ENCODE measurements at regions not wholly inside any gene's neighbourhood (a gene's known extent, or its start where the extent isn't known, plus 50 kb on each side); places are given as distances from the start of the nearest gene placed in this dataset.

- TF ChIP-seq CTCF (IDR thresholded peaks at IDR 0.05; ENCODE audit: unreplicated experiment) = no peak
- Mint-ChIP-seq H3K4me1 (ENCODE audit: insufficient read depth, unreplicated experiment) (peaks cover 5% of the 10 kb centered on the region), H3K27me3 (ENCODE audit: insufficient read depth, unreplicated experiment) (no peaks in the 10 kb centered on the region), H3K4me3 (ENCODE audit: unreplicated experiment) (no peak overlapping the region), H3K36me3 (ENCODE audit: insufficient read depth, unreplicated experiment) (no peaks in the 10 kb centered on the region), H3K27ac (ENCODE audit: low read depth, unreplicated experiment) (no peak overlapping the region), H3K9me3 (ENCODE audit: unreplicated experiment) (no peaks in the 10 kb centered on the region)
- ChIA-PET POLR2A (no interaction called here), CTCF (interaction anchor here (0.6 kb wide), 1 partner anchor 118 kb away, joined by 4 read pairs; no protein-coding TSS in a partner anchor)
- BruUV-seq (replicated peaks) = no TSS peak
- DNase-seq (ENCODE audit: unreplicated experiment) = no peak
- intact Hi-C loops (cut with micrococcal nuclease) = loop anchor here (10.0 kb wide), 1 partner anchor 632 kb away; no protein-coding TSS in a partner anchor
Measured at GRCh38 chr11:109326781-109327180, 95.2 kb upstream of the C11orf87 start.

- H3K27ac Mint-ChIP-seq (ENCODE audit: low read depth, unreplicated experiment) = no peak overlapping the region
- ChIA-PET CTCF (interaction anchor here (0.7 kb wide), 1 partner anchor 77 kb away, joined by 3 read pairs; no protein-coding TSS in a partner anchor), POLR2A (interaction anchor here (0.9 to 2.3 kb wide), 3 partner anchors 9 to 13 kb away, joined by 3 to 8 read pairs (median 5); no protein-coding TSS in a partner anchor)
- H3K4me3 Mint-ChIP-seq (ENCODE audit: unreplicated experiment) = no peak overlapping the region
- intact Hi-C loops (cut with micrococcal nuclease) = loop anchor here (10.0 kb wide), 1 partner anchor 635 kb away; no protein-coding TSS in a partner anchor
- BruUV-seq (replicated peaks) = no TSS peak
- no peak for TF ChIP-seq CTCF (IDR thresholded peaks at IDR 0.05; ENCODE audit: unreplicated experiment)
- peak; percentile 38 for DNase-seq (ENCODE audit: unreplicated experiment)
- no peaks in the 10 kb centered on the region for H3K9me3 Mint-ChIP-seq (ENCODE audit: unreplicated experiment)
- peaks cover 5% of the 10 kb centered on the region for H3K4me1 Mint-ChIP-seq (ENCODE audit: insufficient read depth, unreplicated experiment)
- no peaks in the 10 kb centered on the region for H3K36me3 Mint-ChIP-seq (ENCODE audit: insufficient read depth, unreplicated experiment)
- no peaks in the 10 kb centered on the region for H3K27me3 Mint-ChIP-seq (ENCODE audit: insufficient read depth, unreplicated experiment)
Measured at GRCh38 chr11:109329716-109330115, 92.3 kb upstream of the C11orf87 start.

- peaks cover 5% of the 10 kb centered on the region for H3K4me1 Mint-ChIP-seq (ENCODE audit: insufficient read depth, unreplicated experiment)
- TF ChIP-seq CTCF (IDR thresholded peaks at IDR 0.05; ENCODE audit: unreplicated experiment) = no peak
- H3K4me3 Mint-ChIP-seq (ENCODE audit: unreplicated experiment) = no peak overlapping the region
- no TSS peak for BruUV-seq (replicated peaks)
- ChIA-PET POLR2A (interaction anchor here (0.7 to 1.2 kb wide), 3 partner anchors 8 to 40 kb away, joined by 3 to 4 read pairs (median 4); no protein-coding TSS in a partner anchor), CTCF (interaction anchor here (0.6 kb wide), 1 partner anchor 248 kb away, joined by 3 read pairs; no protein-coding TSS in a partner anchor)
- peak; percentile 13 for DNase-seq (ENCODE audit: unreplicated experiment)
- H3K36me3 Mint-ChIP-seq (ENCODE audit: insufficient read depth, unreplicated experiment) = no peaks in the 10 kb centered on the region
- intact Hi-C loops (cut with micrococcal nuclease) = no loop called here
- no peaks in the 10 kb centered on the region for H3K27me3 Mint-ChIP-seq (ENCODE audit: insufficient read depth, unreplicated experiment)
- no peak overlapping the region for H3K27ac Mint-ChIP-seq (ENCODE audit: low read depth, unreplicated experiment)
- H3K9me3 Mint-ChIP-seq (ENCODE audit: unreplicated experiment) = no peaks in the 10 kb centered on the region
Measured at GRCh38 chr11:109338131-109338530, 83.9 kb upstream of the C11orf87 start.

- Mint-ChIP-seq H3K4me1 (ENCODE audit: insufficient read depth, unreplicated experiment) (peaks cover 5% of the 10 kb centered on the region), H3K9me3 (ENCODE audit: unreplicated experiment) (no peaks in the 10 kb centered on the region), H3K36me3 (ENCODE audit: insufficient read depth, unreplicated experiment) (no peaks in the 10 kb centered on the region), H3K27ac (ENCODE audit: low read depth, unreplicated experiment) (no peak overlapping the region), H3K4me3 (ENCODE audit: unreplicated experiment) (no peak overlapping the region), H3K27me3 (ENCODE audit: insufficient read depth, unreplicated experiment) (no peaks in the 10 kb centered on the region)
- no TSS peak for BruUV-seq (replicated peaks)
- TF ChIP-seq CTCF (IDR thresholded peaks at IDR 0.05; ENCODE audit: unreplicated experiment) = no peak
- ChIA-PET CTCF (no interaction called here), POLR2A (no interaction called here)
- DNase-seq (ENCODE audit: unreplicated experiment) = no peak
- intact Hi-C loops (cut with micrococcal nuclease) = no loop called here
Measured at GRCh38 chr11:109342261-109342660, 79.7 kb upstream of the C11orf87 start.
